ENCODE measurements at regions not wholly inside any gene's neighbourhood (a gene's known extent, or its start where the extent isn't known, plus 50 kb on each side); places are given as distances from the start of the nearest gene placed in this dataset.

GRCh38 chr11:81574301-81574700 is 1159.4 kb downstream of the FAM181B start:
- H3K4me3 ChIP-seq = no peak overlapping the region
- ATAC-seq (no peak), DNase-seq (no peak)
- H3K9me3 ChIP-seq = no peaks in the 10 kb centered on the region
- TF ChIP-seq POLR2A (IDR thresholded peaks at IDR 0.05) (no peak), CTCF (IDR thresholded peaks at IDR 0.05) (no peak)
- no peaks in the 10 kb centered on the region for H3K4me1 ChIP-seq
- no peak overlapping the region for H3K27ac ChIP-seq
- no peaks in the 10 kb centered on the region for H3K36me3 ChIP-seq
- H3K27me3 ChIP-seq = no peaks in the 10 kb centered on the region
- intact Hi-C loops (cut with DNase I) = no loop called here
- 39 to 52% (median 49%) methylated on average over 2 of the region's 2 CpGs for WGBS, 4 donors

GRCh38 chr11:81573367-81573766 is 1160.3 kb downstream of the FAM181B start:
- WGBS, 4 donors = 49 to 57% (median 51%) methylated on average over 1 of the region's 1 CpG
- intact Hi-C loops (cut with DNase I) = no loop called here
- no peaks in the 10 kb centered on the region for H3K27me3 ChIP-seq
- no peaks in the 10 kb centered on the region for H3K4me1 ChIP-seq
- ATAC-seq (no peak), DNase-seq (no peak)
- H3K27ac ChIP-seq = no peak overlapping the region
- no peak for TF ChIP-seq POLR2A (IDR thresholded peaks at IDR 0.05)
- TF ChIP-seq CTCF (IDR thresholded peaks at IDR 0.05) = no peak
- H3K36me3 ChIP-seq = no peaks in the 10 kb centered on the region
- no peak overlapping the region for H3K4me3 ChIP-seq
- H3K9me3 ChIP-seq = no peaks in the 10 kb centered on the region

GRCh38 chr11:81570669-81571068 is 1163.0 kb downstream of the FAM181B start:
- Histone ChIP-seq H3K27me3 (no peaks in the 10 kb centered on the region), H3K4me3 (no peak overlapping the region), H3K4me1 (no peaks in the 10 kb centered on the region), H3K27ac (no peak overlapping the region), H3K36me3 (no peaks in the 10 kb centered on the region), H3K9me3 (no peaks in the 10 kb centered on the region)
- 73 to 86% (median 78%) methylated on average over 2 of the region's 2 CpGs for WGBS, 4 donors
- ATAC-seq = no peak
- DNase-seq = no peak
- intact Hi-C loops (cut with DNase I) = no loop called here
- TF ChIP-seq CTCF (IDR thresholded peaks at IDR 0.05) = no peak
- no peak for TF ChIP-seq POLR2A (IDR thresholded peaks at IDR 0.05)

GRCh38 chr11:81569999-81570398 is 1163.7 kb downstream of the FAM181B start:
- intact Hi-C loops (cut with DNase I) = no loop called here
- TF ChIP-seq POLR2A (IDR thresholded peaks at IDR 0.05) (no peak), CTCF (IDR thresholded peaks at IDR 0.05) (no peak)
- DNase-seq (no peak), ATAC-seq (no peak)
- no peak overlapping the region for H3K4me3 ChIP-seq
- no peaks in the 10 kb centered on the region for H3K4me1 ChIP-seq
- no peaks in the 10 kb centered on the region for H3K36me3 ChIP-seq
- no peak overlapping the region for H3K27ac ChIP-seq
- 0 to 85% (median 21%) methylated on average over 1 of the region's 1 CpG for WGBS, 4 donors
- H3K9me3 ChIP-seq = no peaks in the 10 kb centered on the region
- no peaks in the 10 kb centered on the region for H3K27me3 ChIP-seq

Data from heart left ventricle (tissue), 16 donors.